HG03457 (cell line): ENCODE measurements at regions not wholly inside any gene's neighbourhood (a gene's known extent, or its start where the extent isn't known, plus 50 kb on each side); places are given as distances from the start of the nearest gene placed in this dataset.
"Not testable (repeated sequence)": the region's sequence is repeated elsewhere in the genome, so short reads cannot be mapped to it uniquely, and the experiment has no call there.

ENCODE experiments used
- ATAC-seq: cut with Tn5 transposase; IDR thresholded peaks from one replicate; pipeline ENCODE4 v1.9.1; 2021; ENCODE audit warnings: moderate number of reproducible peaks; ENCODE audit not compliant: unreplicated experiment

DNA sequence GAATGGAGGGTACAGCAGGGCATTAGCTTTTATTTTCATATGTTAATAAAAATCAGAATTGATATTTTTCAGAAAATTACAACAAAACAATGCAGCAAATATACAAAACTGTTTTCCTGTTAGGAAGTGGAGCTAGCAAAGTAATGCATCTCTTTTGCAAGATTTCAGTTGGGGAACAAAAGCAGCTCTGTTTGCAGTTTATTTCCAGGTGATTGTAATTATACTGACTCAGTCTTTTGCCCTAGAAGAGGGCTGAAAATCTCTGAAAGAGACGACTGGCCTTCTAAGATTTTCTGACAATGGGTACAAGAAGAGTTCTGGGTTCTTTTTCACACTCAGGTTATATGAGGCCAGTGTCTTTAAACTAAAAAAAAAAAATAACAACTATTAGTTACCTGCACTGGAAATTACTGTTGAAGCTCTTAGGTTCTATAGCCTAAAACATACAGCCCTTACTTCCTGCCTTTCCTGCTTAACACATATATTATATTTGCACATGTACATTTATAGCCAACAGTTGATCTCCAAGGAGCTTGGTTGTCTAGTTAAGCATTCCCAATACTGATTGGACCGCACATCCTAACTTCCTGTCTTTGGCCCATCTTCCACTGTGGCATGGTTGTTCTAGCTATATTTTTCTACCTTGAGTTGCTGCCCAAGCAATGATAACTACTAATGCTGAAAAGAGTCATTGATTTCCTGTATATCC lies 199.1 kb upstream of the KRR1 start:
- no peak for ATAC-seq

DNA sequence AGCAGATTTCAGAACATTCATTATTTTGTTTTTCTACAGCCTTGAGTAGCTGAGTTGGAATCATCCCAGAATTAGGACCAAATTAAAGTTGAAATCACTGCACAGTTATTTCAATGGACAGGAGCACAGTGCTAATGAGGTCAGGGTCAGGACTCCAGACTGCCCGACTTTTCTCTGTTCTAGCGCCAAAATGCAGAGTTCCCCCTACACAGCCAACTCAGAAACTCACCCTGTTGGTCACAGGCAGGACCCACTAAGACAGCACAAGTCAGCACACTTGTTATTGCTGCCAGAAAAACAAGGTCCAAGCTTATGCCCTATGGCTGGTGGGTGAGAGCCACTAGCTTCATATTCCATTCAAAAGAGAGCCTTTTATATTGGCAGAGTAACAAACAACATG lies 198.1 kb upstream of the KRR1 start:
- no peak for ATAC-seq

DNA sequence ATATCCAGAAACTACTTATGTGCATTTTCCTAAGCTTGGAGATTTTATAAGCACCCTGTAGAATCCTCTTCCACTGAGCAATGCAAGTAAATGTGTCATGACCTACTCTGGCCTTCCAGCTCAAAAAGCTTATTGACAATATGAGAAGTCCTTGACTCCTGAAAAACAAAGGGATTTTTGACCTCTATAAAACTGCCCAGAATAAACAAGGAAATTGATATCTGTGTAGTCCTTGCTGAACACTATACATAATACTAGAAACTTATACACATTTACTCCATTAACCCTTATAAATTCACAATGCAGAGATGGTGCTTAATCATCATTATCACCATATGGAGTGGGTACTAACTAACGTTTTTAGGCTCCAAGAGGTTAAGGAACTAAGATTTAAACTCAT lies 197.4 kb upstream of the KRR1 start:
- ATAC-seq: no peak

DNA sequence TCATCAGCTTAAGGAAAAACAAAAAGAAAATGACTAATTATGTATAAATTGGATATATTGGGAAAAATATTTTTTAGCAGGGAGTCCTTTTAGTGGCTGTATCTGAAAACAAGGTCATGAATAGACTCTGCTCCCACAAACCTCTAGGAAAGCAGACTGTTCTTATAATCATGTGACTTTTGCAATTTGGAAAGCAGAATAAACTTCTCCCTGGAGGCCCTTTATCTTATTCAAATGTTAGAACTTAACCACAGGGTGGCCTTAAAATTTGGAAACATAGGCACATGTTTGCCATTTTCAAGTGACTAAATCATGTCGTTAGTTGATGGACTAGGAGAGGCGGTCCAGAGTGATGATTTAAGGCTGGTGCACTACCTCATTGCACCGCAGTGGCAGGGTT lies 196.6 kb upstream of the KRR1 start:
- no peak for ATAC-seq

DNA sequence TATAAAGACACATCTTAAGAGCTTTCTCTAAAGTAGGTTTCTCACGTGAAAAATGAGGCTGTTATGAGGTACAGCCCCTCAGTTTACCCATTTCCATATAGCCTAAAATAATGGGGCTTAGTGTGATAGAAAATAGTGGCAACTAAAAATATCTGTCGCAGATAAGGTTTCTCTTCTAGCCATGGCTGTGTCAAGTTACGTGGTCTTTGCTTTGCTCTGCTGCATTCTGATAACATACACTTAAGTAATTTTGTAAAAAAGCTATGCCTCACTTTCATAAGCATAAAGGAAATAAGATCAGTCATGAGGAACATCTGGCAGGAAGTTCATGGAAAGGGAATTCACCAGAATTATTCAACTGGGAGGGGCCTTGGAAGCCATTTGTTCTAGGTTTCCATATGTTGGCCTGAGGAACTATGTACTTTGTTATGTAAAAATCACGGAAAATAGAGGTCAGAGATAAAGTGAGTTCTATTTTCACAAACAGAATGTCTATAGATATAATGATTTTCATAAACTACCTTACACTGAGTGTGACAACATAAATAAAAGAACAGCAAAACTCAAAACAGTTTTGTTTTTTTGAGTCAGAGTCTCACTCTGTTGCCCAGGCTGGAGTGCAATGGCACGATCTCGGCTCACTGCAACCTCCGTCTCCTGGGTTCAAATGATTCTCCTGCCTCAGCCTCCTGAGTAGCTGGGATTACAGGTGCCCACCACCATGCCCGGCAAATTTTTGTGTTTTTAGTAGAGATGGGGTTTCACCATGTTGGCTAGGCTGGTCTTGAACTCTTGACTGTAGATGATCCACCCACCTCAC lies 195.6 kb upstream of the KRR1 start:
- ATAC-seq: no peak

DNA sequence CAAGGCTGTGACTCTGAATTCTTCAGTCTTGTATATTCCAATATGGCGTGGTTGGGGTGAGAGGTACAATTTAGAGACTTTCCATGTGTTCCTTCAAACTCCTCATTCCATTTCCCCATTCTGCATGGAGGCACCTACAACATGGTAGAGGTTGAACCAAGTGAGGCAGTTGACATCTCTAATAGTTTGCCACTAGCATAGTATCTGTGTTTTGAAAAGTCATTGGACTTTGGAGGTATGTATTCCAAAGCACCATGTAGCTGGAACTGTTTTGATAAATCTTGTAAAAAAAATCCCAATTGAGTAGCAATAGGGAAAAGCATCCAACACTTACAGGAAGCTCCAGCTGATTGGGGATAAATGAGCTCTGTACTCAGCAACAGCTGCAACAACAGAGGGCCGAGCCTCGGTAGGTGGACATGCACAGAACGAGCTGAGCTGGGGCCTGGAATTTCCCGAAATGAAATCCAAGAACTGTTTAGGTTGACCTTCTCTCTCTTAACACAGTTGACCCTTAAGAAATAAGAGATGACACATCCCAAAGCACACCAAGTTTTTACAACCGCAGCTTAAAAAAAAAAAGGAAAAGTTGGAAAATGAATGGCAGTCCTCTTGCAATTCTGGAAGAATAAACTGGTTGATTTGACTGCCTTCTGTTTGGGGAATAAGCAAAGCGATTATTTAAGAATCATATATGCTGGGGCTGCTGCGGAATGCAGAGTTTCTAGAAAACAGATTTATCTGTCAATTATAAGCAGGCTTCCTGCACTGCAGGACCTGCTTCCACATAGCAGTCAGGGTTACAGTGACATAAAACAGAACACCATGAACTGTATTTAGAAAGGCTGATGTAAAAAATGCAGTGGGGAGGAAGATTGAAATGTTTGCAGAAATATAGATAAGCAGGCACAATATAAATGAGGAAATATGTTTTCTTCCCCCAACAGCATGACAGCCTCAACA lies 194.6 kb upstream of the KRR1 start:
- ATAC-seq: no peak

- no peak for ATAC-seq
Observed at GRCh38 chr12:75704664-75705063, 193.3 kb upstream of the KRR1 start.

DNA sequence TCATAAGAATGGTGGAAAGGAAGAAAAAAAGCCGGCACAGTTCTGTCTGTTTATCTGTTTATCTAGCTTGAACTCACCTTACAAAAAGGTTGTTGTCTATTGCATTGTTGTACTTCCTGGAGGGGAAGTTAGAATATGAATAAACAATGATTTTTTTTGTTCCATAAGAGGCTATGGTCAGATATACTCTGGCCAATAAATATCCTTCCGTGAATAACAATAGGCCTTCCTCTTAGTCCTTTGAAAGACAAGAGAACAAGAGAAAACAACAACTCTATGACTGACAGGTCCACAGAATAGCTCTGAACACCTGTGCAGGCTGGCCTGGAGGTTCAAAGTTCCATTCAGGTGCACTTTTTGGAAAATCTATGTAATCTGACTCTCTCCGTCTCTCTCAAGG lies 192.8 kb upstream of the KRR1 start:
- ATAC-seq: no peak

GRCh38 chr12:75703131-75703530 lies 191.7 kb upstream of the KRR1 start:
- no peak for ATAC-seq

- no peak for ATAC-seq
Observed at GRCh38 chr12:75702477-75703093, 191.2 kb upstream of the KRR1 start.

DNA sequence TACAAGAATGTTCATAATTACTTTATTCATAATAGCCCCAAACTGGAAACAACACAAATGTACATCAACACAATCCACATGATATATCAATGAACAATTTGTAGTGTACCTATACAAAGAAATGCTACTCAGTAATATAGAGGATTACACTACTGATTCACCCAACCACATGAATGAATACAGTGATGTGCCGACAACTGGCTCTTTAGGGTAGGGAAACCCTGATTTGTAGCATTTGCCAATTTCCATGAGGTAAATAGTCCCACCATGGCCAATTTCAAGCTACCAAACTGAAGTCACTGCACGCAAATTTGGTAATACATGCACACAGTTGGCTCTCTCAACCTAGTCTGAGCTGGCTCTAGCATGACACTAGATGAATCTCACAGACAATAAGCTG lies 190.4 kb upstream of the KRR1 start:
- ATAC-seq: no peak

DNA sequence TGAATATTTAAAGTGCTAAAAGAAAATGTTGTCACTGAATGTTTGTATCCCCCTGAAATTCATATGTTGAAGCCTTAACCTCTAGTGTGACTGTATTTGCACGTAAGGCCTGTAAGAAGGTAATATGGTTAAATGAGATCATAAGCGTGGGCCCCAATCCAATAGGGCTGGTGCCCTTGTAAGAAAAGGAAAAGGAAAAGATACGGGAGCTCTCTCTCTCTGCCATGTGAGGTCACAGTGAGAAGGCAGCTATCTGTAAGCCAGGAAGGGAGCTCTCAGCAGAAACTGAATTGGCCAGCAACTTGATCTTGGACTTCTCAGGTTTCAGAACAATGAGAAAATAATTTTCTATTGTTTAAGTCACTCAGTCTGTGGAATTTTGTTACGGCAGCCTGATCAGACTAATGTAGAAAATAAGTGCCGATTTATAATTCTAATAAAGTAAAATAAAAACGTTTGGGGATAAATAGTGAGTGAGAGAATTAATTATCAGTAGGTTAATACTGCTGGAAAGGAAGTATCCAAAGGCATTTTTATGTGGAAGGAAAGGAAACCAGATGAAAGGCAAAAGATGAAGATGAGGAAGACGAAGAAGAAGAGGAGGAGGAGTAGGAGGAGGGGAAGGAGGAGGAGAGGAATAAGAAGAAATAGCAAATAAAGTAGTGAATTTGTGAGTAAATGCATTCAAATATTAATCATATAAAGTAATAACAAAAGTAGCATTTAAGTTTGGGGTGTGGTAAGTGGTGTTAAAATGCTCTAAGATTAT lies 188.5 kb upstream of the KRR1 start:
- ATAC-seq: no peak

- ATAC-seq: no peak
Observed at GRCh38 chr12:75699251-75699650, 187.8 kb upstream of the KRR1 start.

DNA sequence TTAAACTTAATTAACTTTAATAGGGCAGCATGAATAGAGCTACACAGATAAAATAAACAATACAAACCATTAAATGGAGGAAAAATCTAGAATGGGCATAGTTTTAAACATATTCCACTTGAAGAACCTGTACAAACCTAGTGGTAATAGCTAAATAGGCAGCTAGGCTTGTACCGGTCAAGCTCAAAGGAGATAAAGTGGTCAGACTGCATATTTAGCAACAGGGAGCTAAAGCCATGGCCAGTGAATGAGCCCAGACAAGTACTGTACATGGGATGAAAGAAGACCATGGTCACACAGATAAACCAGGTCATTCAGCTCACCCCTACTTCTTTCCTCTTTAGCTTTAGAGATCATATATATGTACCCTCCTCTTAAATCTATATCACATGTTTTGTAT lies 186.6 kb upstream of the KRR1 start:
- ATAC-seq: no peak

DNA sequence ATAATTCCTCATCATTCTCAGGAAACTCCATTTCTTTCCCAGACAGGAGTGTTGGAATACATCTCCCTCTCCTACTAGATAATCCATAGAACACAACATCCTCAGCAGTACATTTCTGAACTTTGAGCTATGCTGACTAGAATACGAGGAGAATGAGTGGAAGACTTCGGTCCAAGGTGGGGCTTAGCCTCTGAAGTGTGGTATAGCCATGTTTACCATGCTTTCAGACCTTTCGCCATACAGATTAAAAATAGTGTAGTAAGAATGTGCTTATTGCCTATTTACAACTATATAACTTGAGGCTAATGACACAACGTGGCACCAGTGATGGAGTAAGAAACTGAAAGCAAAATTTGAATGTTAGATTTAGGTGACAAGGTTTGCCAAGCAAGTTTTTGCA lies 184.5 kb upstream of the KRR1 start:
- no peak for ATAC-seq

- no peak for ATAC-seq
Observed at GRCh38 chr12:75694534-75695268, 183.3 kb upstream of the KRR1 start.

DNA sequence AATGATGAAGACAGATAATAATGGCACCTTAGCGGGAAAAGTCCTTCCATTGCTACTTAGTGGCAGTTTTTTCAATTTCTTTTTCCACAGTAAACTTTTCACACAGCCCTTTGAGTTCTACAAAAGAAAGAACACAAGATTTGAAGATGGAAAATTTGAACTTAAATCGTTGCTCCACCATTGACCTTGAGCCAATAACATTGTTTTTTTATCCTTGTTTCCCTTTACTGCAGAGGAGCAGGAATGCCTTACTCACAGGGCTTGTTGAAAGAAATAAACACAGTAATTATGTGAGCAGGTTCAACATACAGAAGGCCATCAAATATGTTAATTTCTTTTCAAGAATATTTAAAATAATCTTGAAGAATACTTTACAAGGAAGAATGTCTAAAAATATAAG lies 181.5 kb upstream of the KRR1 start:
- no peak for ATAC-seq

DNA sequence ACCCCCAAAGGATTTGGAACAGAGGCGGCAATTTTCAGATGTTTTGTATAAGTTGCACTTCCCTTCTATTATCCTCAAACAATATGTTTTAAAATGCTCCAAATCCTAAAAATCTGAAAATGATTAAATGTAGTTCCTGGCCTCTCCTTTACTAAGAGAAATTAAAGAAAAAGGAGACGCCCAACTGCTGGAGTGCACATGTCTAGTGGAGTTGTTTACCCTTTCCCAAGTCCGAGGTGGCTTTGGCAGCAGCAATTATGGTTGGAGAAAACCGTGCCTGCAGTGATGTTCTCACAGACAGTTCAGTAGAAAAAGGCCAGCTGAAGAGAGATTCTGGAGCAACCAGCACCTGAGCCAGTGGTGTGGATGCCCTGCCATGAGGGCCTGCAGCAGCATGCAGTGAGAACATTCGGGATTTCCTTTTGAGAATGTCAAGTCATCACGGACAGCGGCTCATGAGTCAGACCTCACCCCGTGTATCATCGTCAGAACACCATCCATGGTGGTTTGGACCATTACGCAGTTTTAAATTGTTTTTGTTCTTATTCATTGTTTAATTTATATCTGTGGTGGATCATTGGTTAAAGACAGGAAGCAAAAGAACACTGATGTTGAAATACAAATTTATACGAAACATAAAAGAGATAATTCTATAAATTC lies 179.0 kb upstream of the KRR1 start:
- ATAC-seq: no peak

DNA sequence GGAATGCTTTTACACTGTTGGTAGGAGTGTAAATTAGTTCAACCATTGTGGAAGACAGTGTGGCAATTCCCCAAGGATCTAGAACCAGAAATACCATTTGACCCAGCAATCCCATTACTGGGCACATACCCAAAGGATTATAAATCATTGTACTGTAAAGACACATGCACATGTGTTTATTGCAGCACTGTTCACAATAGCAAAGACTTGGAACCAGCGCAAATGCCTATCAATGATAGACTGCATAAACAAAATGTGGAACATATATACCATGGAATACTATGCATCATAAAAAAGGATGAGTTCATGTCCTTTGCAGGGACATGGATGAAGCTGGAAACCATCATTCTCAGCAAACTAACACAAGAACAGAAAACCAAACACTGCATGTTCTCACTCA lies 174.8 kb upstream of the KRR1 start:
- not testable (repeated sequence) for ATAC-seq
